ENCODE measurements at regions not wholly inside any gene's neighbourhood (a gene's known extent, or its start where the extent isn't known, plus 50 kb on each side); places are given as distances from the start of the nearest gene placed in this dataset.

DNA sequence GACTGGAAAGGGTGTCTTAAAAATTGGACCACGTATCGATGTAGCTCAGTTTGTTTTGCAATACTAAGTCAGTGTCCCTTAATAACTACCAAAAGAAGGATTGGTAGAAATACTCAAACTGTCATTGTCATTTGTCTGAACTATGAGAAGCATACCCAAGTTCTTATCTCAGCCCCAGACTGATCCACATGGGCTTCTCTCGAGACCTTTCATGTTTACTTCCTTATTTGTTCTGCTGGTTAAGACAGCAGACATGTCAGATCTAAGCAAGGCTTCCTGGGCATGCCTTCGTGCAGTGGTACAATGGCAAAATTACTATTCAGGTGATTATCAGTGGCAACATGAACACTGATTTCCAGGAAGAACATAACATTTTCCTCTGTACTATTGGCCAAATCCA is 211.1 kb upstream of the PHACTR1 start:
- Histone ChIP-seq H3K23me2 (ENCODE audit: insufficient read length, low read depth, low read length, poor library complexity, severe bottlenecking) (no peaks in the 10 kb centered on the region), H4K20me1 (ENCODE audit: control insufficient read depth, insufficient read depth, insufficient read length) (no peaks in the 10 kb centered on the region), H3K79me1 (ENCODE audit: insufficient read depth, low read depth, low read length, poor library complexity, severe bottlenecking) (no peaks in the 10 kb centered on the region), H3K79me2 (ENCODE audit: insufficient read depth, low read length) (no peaks in the 10 kb centered on the region), H2AK5ac (ENCODE audit: insufficient read length, low read length) (no peak overlapping the region), H3K4me2 (ENCODE audit: insufficient read depth, insufficient read length, low read length) (no peak overlapping the region), H3K4ac (ENCODE audit: low read depth, low read length) (no peak overlapping the region), H2BK5ac (ENCODE audit: insufficient read length, low read length) (no peak overlapping the region), H2BK20ac (ENCODE audit: low read depth, low read length, poor library complexity, severe bottlenecking) (no peak overlapping the region), H3K14ac (ENCODE audit: insufficient read depth, low read length) (no peak overlapping the region), H3K4me1 (ENCODE audit: insufficient read depth, low read length) (no peaks in the 10 kb centered on the region), H3T11ph (ENCODE audit: low read length) (no peak overlapping the region), H4K91ac (ENCODE audit: insufficient read length, low read depth, low read length) (no peak overlapping the region), H2AFZ (ENCODE audit: low read length) (no peak overlapping the region), H3K27ac (ENCODE audit: insufficient read length, low read depth, low read length) (no peak overlapping the region), H2BK120ac (ENCODE audit: low read depth, low read length, poor library complexity, severe bottlenecking) (no peak overlapping the region), H3K23ac (ENCODE audit: insufficient read length, low read depth, low read length) (no peak overlapping the region), H3K9me3 (ENCODE audit: control insufficient read depth, low read depth, low read length) (no peaks in the 10 kb centered on the region), H3K9ac (ENCODE audit: extremely low read depth, insufficient read length, low read length) (no peak overlapping the region), H3K27me3 (ENCODE audit: insufficient read depth, low read length) (no peaks in the 10 kb centered on the region), H4K8ac (replicated peaks; ENCODE audit: insufficient read length, low read depth, low read length) (no peak overlapping the region), H3K56ac (ENCODE audit: insufficient read length, low read depth, low read length) (no peak overlapping the region), H2BK12ac (ENCODE audit: insufficient read length, low read depth, low read length) (no peak overlapping the region), H2BK15ac (ENCODE audit: low read depth, low read length) (no peak overlapping the region), H3K18ac (ENCODE audit: insufficient read length, low read depth, low read length) (no peak overlapping the region), H4K5ac (ENCODE audit: insufficient read length, low read depth, low read length) (no peak overlapping the region)
- H3K4me1 Mint-ChIP-seq = peaks cover 3 to 6% of the 10 kb centered on the region in 2 experiments; a peak in 3 of 4 replicates
- WGBS (ENCODE audit: extremely low coverage, insufficient read length, low lambda C conversion rate) = no CpG with 5 or more reads among the region's 4 CpGs
- no peaks in the 10 kb centered on the region for H3K27me3 Mint-ChIP-seq (ENCODE audit: low read depth)
- peaks cover 0 to 3% (median 0%) of the 10 kb centered on the region in 3 experiments; a peak in 2 of 7 replicates for H3K36me3 Mint-ChIP-seq (ENCODE audit: insufficient read depth in 1 of 3, low read depth in 3 of 3)
- H3K27ac Mint-ChIP-seq = no peak overlapping the region
- no peak overlapping the region for H3K4me3 Mint-ChIP-seq
- H3K9me3 Mint-ChIP-seq = no peaks in the 10 kb centered on the region; a peak in 1 of 5 replicates
- TF ChIP-seq, protein P1, sequence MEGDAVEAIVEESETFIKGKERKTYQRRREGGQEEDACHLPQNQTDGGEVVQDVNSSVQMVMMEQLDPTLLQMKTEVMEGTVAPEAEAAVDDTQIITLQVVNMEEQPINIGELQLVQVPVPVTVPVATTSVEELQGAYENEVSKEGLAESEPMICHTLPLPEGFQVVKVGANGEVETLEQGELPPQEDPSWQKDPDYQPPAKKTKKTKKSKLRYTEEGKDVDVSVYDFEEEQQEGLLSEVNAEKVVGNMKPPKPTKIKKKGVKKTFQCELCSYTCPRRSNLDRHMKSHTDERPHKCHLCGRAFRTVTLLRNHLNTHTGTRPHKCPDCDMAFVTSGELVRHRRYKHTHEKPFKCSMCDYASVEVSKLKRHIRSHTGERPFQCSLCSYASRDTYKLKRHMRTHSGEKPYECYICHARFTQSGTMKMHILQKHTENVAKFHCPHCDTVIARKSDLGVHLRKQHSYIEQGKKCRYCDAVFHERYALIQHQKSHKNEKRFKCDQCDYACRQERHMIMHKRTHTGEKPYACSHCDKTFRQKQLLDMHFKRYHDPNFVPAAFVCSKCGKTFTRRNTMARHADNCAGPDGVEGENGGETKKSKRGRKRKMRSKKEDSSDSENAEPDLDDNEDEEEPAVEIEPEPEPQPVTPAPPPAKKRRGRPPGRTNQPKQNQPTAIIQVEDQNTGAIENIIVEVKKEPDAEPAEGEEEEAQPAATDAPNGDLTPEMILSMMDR (conservative IDR thresholded peaks at IDR 0.05) = no peak
- DNase-seq = no peak

All from H9 (cell line).